ENCODE measurements at regions not wholly inside any gene's neighbourhood (a gene's known extent, or its start where the extent isn't known, plus 50 kb on each side); places are given as distances from the start of the nearest gene placed in this dataset.

- DNase-seq (ENCODE audit: low read depth): no peak
Observed at GRCh38 chr4:138561906-138562305, 319.8 kb upstream of the SLC7A11 start.

- no peak for DNase-seq (ENCODE audit: low read depth)
Observed at GRCh38 chr4:138561276-138561880, 319.2 kb upstream of the SLC7A11 start.

GRCh38 chr4:138560448-138560847 is 318.3 kb upstream of the SLC7A11 start:
- DNase-seq (ENCODE audit: low read depth): no peak

- no peak for DNase-seq (ENCODE audit: low read depth)
Observed at GRCh38 chr4:138558886-138559285, 316.7 kb upstream of the SLC7A11 start.

GRCh38 chr4:138555584-138555983 is 313.4 kb upstream of the SLC7A11 start:
- no peak for DNase-seq (ENCODE audit: low read depth)

DNA sequence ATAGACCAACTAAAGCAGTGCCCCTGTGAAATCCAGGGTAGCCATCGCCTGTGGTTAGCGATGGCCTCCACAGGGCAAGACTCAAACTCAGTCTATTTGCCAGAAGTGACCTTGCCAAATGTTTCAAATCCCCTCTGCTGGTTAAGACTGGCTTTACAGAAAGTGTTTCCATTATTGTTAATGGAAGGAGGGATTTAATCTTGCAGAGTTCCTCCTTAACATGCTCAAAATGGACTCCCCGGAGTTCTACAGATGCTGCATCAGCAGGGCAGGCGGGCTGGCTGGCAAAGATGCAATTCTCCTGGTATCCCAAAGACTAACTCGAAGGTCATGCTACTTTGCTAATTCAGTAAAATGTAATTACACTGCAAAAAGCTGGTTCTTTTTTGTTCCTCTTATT is 313.0 kb upstream of the SLC7A11 start:
- DNase-seq (ENCODE audit: low read depth): no peak

DNA sequence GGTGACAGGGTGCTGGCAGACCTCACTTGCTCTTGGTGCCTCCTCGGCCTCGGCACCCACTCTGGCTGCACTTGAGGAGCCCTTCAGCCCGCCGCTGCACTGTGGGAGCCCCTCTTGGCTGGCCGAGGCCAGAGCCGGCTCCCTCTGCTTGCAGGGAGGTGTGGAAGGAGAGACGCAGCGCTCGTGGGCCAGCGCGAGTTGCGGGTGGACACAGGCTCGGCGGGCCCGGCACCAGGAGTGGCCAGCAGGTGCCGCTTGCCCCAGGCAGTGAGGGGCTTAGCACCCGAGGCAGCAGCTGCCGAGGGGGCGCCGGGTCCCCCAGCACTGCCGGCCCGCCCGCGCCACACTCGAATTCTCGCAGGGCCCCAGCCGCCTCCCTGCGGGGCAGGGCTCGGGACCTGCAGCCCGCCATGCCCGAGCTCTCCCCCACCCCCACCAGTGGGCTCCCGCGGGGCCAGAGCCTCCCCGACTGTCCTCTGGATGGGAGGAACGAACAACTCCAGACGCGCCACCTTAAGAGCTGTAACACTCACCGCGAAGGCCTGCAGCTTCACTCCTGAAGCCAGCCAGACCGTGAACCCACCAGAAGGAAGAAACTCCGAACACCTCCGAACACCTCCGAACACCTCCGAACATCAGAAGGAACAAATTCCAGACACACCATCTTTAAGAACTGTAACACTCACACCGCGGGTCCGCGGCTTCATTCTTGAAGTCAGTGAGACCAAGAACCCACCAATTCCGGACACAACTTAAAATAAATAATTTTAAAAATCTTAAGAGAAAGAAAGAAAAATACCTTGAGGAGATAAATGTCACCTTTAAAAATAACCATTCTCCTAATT is 311.1 kb upstream of the SLC7A11 start:
- DNase-seq (ENCODE audit: low read depth): no peak

GRCh38 chr4:138542191-138542776 is 300.1 kb upstream of the SLC7A11 start:
- no peak for DNase-seq (ENCODE audit: low read depth)

GRCh38 chr4:138540056-138540800 is 298.1 kb upstream of the SLC7A11 start:
- DNase-seq (ENCODE audit: low read depth): no peak

GRCh38 chr4:138538743-138539142 is 296.6 kb upstream of the SLC7A11 start:
- DNase-seq (ENCODE audit: low read depth): no peak

- no peak for DNase-seq (ENCODE audit: low read depth)
Observed at GRCh38 chr4:138537731-138538490, 295.8 kb upstream of the SLC7A11 start.

- DNase-seq (ENCODE audit: low read depth): no peak
Observed at GRCh38 chr4:138535316-138535715, 293.2 kb upstream of the SLC7A11 start.

DNA sequence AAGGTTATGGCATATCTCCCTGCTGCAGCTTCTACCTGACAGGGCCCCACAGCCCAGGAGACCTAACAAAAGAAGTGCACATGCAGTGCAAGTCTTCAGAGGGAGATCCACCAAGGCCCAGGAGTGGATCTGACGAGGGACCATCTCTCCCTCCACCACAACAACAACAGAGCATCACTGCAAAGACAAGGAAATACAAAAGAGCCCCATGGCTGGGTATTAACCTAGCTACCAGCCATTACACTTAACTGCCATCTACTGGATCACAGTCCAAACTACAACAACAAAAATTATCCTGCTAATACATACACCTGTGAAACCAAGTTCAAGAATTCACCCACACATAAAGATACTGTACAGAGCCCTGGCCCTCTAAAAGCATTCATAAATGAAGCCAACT is 280.2 kb upstream of the SLC7A11 start:
- DNase-seq (ENCODE audit: low read depth): no peak

DNA sequence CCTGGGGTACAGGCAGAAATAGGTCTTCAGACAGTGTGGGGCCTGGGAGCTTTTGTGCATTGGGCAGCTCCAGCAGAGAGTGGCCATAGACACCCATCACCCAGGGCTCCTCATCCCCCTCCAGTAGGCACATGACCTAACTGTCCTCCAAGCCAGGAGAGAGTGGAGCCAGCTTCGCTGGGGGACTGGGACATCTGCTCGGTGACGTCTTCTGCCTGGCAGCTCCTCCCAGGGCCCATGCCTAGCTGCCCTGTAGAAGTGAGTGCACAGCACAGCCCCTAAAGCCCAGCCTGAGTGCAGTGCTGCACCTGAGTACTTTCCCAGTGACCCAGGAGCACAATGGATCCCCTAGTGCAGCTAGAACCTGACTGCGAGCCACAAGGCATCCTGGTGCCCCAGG is 279.7 kb upstream of the SLC7A11 start:
- no peak for DNase-seq (ENCODE audit: low read depth)

- no peak for DNase-seq (ENCODE audit: low read depth)
Observed at GRCh38 chr4:138519436-138519835, 277.3 kb upstream of the SLC7A11 start.

GRCh38 chr4:138513535-138513934 is 271.4 kb upstream of the SLC7A11 start:
- DNase-seq (ENCODE audit: low read depth): no peak

- DNase-seq (ENCODE audit: low read depth): no peak
Observed at GRCh38 chr4:138512756-138513155, 270.6 kb upstream of the SLC7A11 start.

- no peak for DNase-seq (ENCODE audit: low read depth)
Observed at GRCh38 chr4:138510053-138510452, 267.9 kb upstream of the SLC7A11 start.

DNA sequence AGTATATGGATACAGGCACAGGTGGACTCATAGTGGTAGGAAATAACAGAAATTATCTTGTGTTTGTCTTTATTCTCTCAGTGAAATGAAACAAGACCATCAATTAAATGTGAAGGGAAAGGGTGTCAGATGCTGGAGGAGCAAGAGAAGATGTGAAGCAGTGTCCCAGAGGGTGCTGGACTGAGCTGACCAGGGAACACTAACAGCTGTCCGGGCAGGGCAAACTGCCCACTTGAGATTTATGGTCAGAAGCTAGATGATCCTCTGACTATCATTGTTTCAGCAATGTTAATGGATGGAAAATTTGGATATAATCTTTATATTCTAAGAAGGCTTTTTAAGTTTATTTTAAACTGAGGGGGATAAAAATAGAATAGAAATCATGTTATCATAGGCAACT is 267.2 kb upstream of the SLC7A11 start:
- DNase-seq (ENCODE audit: low read depth): no peak

- no peak for DNase-seq (ENCODE audit: low read depth)
Observed at GRCh38 chr4:138507522-138507921, 265.4 kb upstream of the SLC7A11 start.

DNA sequence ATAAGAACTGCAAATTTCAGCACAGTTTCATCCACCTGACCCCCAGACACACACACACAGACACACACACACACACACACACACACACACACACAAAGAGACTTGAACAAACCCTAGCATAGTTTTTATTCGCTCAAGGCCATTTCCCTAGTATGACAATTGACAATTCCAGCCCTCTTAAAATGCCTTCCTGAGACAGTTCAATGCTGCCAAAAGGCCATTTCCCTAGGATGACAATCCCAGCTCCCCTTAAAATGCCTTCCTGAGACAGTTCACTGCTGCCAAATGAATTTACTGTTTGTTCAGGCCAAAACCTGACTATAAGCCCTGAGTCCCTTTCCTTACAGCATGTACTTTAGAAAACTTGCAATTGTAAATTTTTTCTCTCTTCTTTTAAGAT is 259.5 kb upstream of the SLC7A11 start:
- DNase-seq (ENCODE audit: low read depth): no peak

- DNase-seq (ENCODE audit: low read depth): no peak
Observed at GRCh38 chr4:138500869-138501268, 258.7 kb upstream of the SLC7A11 start.
